ENCODE measurements at regions not wholly inside any gene's neighbourhood (a gene's known extent, or its start where the extent isn't known, plus 50 kb on each side); places are given as distances from the start of the nearest gene placed in this dataset.

DNA sequence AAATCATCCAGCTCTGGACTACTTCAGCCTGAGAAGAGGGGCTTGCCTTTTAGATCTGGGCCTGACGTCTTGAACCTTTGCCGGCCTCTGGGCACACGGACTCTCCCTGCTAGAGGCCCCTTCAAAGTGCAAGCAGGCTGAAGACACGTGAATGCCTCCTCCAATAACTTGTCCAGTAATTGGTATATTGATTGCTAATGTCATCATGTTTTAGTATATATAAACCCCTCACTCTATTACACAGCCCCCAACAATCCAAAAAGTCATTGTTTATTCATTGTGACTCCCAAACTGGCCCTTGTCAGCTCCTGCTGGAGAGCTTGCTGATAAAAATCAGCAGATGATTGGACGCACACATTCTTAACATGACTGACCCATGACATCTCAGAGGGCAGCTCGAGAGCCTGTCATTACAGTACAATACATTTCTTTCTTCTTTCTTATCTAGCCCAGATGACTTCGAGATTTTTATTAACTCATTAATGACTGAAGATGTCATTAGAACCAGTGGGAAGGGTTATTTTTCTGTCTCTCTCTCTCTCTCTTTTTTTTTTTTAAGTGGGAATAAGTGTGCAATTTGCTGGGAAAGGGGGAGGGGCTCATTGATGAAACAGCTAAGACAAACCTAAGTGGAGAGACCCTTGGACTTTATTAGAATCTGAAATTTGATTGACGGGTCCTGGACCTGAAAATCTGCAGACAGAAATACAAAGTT is 65.5 kb upstream of the NR2F2 start:
- no peaks in the 10 kb centered on the region for H3K4me1 ChIP-seq (ENCODE audit: insufficient read depth, low read length, poor library complexity, severe bottlenecking)
- H3K79me2 ChIP-seq (ENCODE audit: insufficient read depth, low read length), result no peaks in the 10 kb centered on the region
- H3K27me3 ChIP-seq (ENCODE audit: insufficient read depth, low read length, poor library complexity, severe bottlenecking), result no peaks in the 10 kb centered on the region
- H3K4me3 ChIP-seq (ENCODE audit: low read length, poor library complexity, severe bottlenecking), result no peak overlapping the region
- H3K9me2 ChIP-seq (replicated peaks; ENCODE audit: low read depth, low read length), result no peaks in the 10 kb centered on the region
- no peak for TF ChIP-seq EZH2phosphoT487 (IDR thresholded peaks at IDR 0.05; ENCODE audit: borderline replicate concordance)
- TF ChIP-seq, protein P1, sequence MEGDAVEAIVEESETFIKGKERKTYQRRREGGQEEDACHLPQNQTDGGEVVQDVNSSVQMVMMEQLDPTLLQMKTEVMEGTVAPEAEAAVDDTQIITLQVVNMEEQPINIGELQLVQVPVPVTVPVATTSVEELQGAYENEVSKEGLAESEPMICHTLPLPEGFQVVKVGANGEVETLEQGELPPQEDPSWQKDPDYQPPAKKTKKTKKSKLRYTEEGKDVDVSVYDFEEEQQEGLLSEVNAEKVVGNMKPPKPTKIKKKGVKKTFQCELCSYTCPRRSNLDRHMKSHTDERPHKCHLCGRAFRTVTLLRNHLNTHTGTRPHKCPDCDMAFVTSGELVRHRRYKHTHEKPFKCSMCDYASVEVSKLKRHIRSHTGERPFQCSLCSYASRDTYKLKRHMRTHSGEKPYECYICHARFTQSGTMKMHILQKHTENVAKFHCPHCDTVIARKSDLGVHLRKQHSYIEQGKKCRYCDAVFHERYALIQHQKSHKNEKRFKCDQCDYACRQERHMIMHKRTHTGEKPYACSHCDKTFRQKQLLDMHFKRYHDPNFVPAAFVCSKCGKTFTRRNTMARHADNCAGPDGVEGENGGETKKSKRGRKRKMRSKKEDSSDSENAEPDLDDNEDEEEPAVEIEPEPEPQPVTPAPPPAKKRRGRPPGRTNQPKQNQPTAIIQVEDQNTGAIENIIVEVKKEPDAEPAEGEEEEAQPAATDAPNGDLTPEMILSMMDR (conservative IDR thresholded peaks at IDR 0.05; ENCODE audit: low read length), result no peak
- no peak overlapping the region for H2AFZ ChIP-seq (ENCODE audit: low read length)
- no peaks in the 10 kb centered on the region for H3F3A ChIP-seq (ENCODE audit: low read depth)
- no peak overlapping the region for H3K9ac ChIP-seq (ENCODE audit: low read depth, low read length, poor library complexity, severe bottlenecking)
- H3K4me2 ChIP-seq (ENCODE audit: low read depth, low read length, poor library complexity, severe bottlenecking), result no peak overlapping the region
- H3K9me3 ChIP-seq (ENCODE audit: insufficient read depth, low read depth, low read length), result no peaks in the 10 kb centered on the region
- no peaks in the 10 kb centered on the region for H4K20me1 ChIP-seq (ENCODE audit: insufficient read depth, low read length, poor library complexity, severe bottlenecking)
- H3K36me3 ChIP-seq (ENCODE audit: insufficient read depth, low read length), result no peaks in the 10 kb centered on the region

DNA sequence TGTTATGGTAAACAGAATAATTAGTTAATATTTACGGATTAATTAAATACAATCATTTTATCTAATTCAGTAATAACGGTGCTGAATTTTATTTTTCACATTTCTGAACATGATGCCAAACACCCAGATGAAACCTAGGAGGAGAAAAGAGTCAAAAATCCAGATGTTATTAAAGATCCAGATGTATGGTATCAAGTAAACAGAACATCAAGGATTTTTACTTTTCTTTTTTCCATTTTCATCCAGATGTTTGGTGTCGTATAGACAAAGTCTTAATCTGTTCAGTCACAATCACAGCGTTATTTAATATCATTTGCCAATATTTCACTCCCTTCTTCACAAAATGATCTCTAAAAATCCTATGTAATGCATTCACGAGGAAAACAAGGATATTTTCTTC is 64.0 kb upstream of the NR2F2 start:
- no peaks in the 10 kb centered on the region for H3K36me3 ChIP-seq (ENCODE audit: insufficient read depth, low read length)
- no peak overlapping the region for H3K4me3 ChIP-seq (ENCODE audit: low read length, poor library complexity, severe bottlenecking)
- H2AFZ ChIP-seq (ENCODE audit: low read length), result no peak overlapping the region
- no peak overlapping the region for H3K4me2 ChIP-seq (ENCODE audit: low read depth, low read length, poor library complexity, severe bottlenecking)
- H3K4me1 ChIP-seq (ENCODE audit: insufficient read depth, low read length, poor library complexity, severe bottlenecking), result no peaks in the 10 kb centered on the region
- no peak overlapping the region for H3K9ac ChIP-seq (ENCODE audit: low read depth, low read length, poor library complexity, severe bottlenecking)
- no peaks in the 10 kb centered on the region for H3F3A ChIP-seq (ENCODE audit: low read depth)
- H3K9me3 ChIP-seq (ENCODE audit: insufficient read depth, low read depth, low read length), result no peaks in the 10 kb centered on the region
- H3K9me2 ChIP-seq (replicated peaks; ENCODE audit: low read depth, low read length), result no peaks in the 10 kb centered on the region
- TF ChIP-seq, protein P1 (conservative IDR thresholded peaks at IDR 0.05; ENCODE audit: low read length), result no peak
- no peak for TF ChIP-seq EZH2phosphoT487 (IDR thresholded peaks at IDR 0.05; ENCODE audit: borderline replicate concordance)
- no peaks in the 10 kb centered on the region for H3K79me2 ChIP-seq (ENCODE audit: insufficient read depth, low read length)
- no peaks in the 10 kb centered on the region for H4K20me1 ChIP-seq (ENCODE audit: insufficient read depth, low read length, poor library complexity, severe bottlenecking)
- no peaks in the 10 kb centered on the region for H3K27me3 ChIP-seq (ENCODE audit: insufficient read depth, low read length, poor library complexity, severe bottlenecking)

DNA sequence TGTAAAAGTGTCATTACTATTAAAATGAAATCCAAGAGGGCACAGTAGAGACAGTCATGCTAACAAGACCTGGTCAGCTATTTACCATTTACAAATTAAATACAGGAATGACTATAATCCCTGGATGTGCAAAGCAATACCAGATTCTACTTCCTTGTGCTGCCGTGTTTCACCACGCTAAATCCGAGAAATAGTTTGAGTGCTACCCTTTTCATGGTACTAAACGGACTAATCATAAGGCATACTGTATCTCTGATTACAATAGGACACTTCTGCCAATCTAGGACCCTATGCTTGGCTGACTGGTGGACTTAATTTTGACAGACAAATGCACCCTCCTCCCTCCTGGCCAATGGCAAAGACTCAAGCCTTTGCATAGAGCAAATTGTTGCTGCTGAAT is 63.0 kb upstream of the NR2F2 start:
- Histone ChIP-seq H3K36me3 (ENCODE audit: insufficient read depth, low read length) (no peaks in the 10 kb centered on the region), H3K27me3 (ENCODE audit: insufficient read depth, low read length, poor library complexity, severe bottlenecking) (no peaks in the 10 kb centered on the region), H3K4me1 (ENCODE audit: insufficient read depth, low read length, poor library complexity, severe bottlenecking) (no peaks in the 10 kb centered on the region), H3K4me2 (ENCODE audit: low read depth, low read length, poor library complexity, severe bottlenecking) (no peak overlapping the region), H3K79me2 (ENCODE audit: insufficient read depth, low read length) (no peaks in the 10 kb centered on the region), H3K9me3 (ENCODE audit: insufficient read depth, low read depth, low read length) (no peaks in the 10 kb centered on the region), H3K9me2 (replicated peaks; ENCODE audit: low read depth, low read length) (no peaks in the 10 kb centered on the region), H3K9ac (ENCODE audit: low read depth, low read length, poor library complexity, severe bottlenecking) (no peak overlapping the region), H4K20me1 (ENCODE audit: insufficient read depth, low read length, poor library complexity, severe bottlenecking) (no peaks in the 10 kb centered on the region), H2AFZ (ENCODE audit: low read length) (no peak overlapping the region), H3F3A (ENCODE audit: low read depth) (no peaks in the 10 kb centered on the region), H3K4me3 (ENCODE audit: low read length, poor library complexity, severe bottlenecking) (no peak overlapping the region)
- TF ChIP-seq, protein P1 (conservative IDR thresholded peaks at IDR 0.05; ENCODE audit: low read length), result no peak
- no peak for TF ChIP-seq EZH2phosphoT487 (IDR thresholded peaks at IDR 0.05; ENCODE audit: borderline replicate concordance)
